Brain microvascular endothelial cell (primary cell): ENCODE measurements at regions not wholly inside any gene's neighbourhood (a gene's known extent, or its start where the extent isn't known, plus 50 kb on each side); places are given as distances from the start of the nearest gene placed in this dataset.

ENCODE experiments used
- DNase-seq: peaks from one replicate; pipeline ENCODE4 v3.0.0-alpha.2; 2020
- H3K27ac ChIP-seq: fragments of 250-450 bp; sonication (Bioruptor Pico); 2 replicates; pipeline ENCODE4 v1.5.1; 2020; ENCODE audit warnings: mild to moderate bottlenecking, moderate library complexity
- H3K27me3 ChIP-seq: fragments of 250-450 bp; sonication (Bioruptor Pico); replicated peaks from 2 replicates; pipeline ENCODE4 v1.5.1; 2020; ENCODE audit warnings: mild to moderate bottlenecking
- H3K36me3 ChIP-seq: fragments of 250-450 bp; sonication (Bioruptor Pico); replicated peaks from 2 replicates; pipeline ENCODE4 v1.5.1; 2020; ENCODE audit warnings: mild to moderate bottlenecking
- H3K4me3 ChIP-seq: 2 replicates; pipeline ENCODE4 v1.5.1; 2011; ENCODE audit warnings: low read depth, mild to moderate bottlenecking, control low read depth, low read length, moderate library complexity
- CTCF ChIP-seq: IDR thresholded peaks from 2 replicates; pipeline ENCODE4 v1.5.1; 2011; ENCODE audit warnings: low read depth, mild to moderate bottlenecking, moderate library complexity, low read length, control low read depth, inconsistent platforms; ENCODE audit errors: missing control alignments
- in situ Hi-C: cut with HindIII; loops from 2 replicates; pipeline ENCODE4 v1.10.0; 2017; ENCODE audit warnings: low sequenced_read_pairs, low pct_ligation_motif_present

GRCh38 chr2:60333264-60333663 lies 220.2 kb downstream of the BCL11A start:
- no peak overlapping the region for H3K4me3 ChIP-seq
- in situ Hi-C loops: no loop called here
- no peaks in the 10 kb centered on the region for H3K36me3 ChIP-seq
- no peak overlapping the region for H3K27ac ChIP-seq
- DNase-seq: no peak
- no peak for TF ChIP-seq CTCF
- no peaks in the 10 kb centered on the region for H3K27me3 ChIP-seq

GRCh38 chr2:60331115-60331809 lies 222.2 kb downstream of the BCL11A start:
- no peaks in the 10 kb centered on the region for H3K27me3 ChIP-seq
- H3K27ac ChIP-seq: no peak overlapping the region
- no peak overlapping the region for H3K4me3 ChIP-seq
- in situ Hi-C loops: no loop called here
- no peaks in the 10 kb centered on the region for H3K36me3 ChIP-seq
- DNase-seq: peak; percentile 11
- no peak for TF ChIP-seq CTCF

GRCh38 chr2:60329225-60329624 lies 224.2 kb downstream of the BCL11A start:
- H3K27ac ChIP-seq: no peak overlapping the region
- DNase-seq: no peak

GRCh38 chr2:60324536-60324935 lies 228.9 kb downstream of the BCL11A start:
- Histone ChIP-seq H3K36me3 (no peaks in the 10 kb centered on the region), H3K4me3 (no peak overlapping the region), H3K27ac (no peak overlapping the region), H3K27me3 (no peaks in the 10 kb centered on the region)
- no peak for TF ChIP-seq CTCF
- DNase-seq: no peak
- in situ Hi-C loops: no loop called here

More at GRCh38 chr2:60329225-60329624, 224.2 kb downstream of the BCL11A start:
- Histone ChIP-seq H3K4me3 (no peak overlapping the region), H3K27me3 (no peaks in the 10 kb centered on the region), H3K36me3 (no peaks in the 10 kb centered on the region)
- TF ChIP-seq CTCF: no peak
- in situ Hi-C loops: no loop called here

- no peak for TF ChIP-seq CTCF
- in situ Hi-C loops: no loop called here
- Histone ChIP-seq H3K36me3 (no peaks in the 10 kb centered on the region), H3K4me3 (no peak overlapping the region), H3K27me3 (no peaks in the 10 kb centered on the region), H3K27ac (no peak overlapping the region)
- DNase-seq: no peak
Measured at GRCh38 chr2:60321816-60322215, 231.6 kb downstream of the BCL11A start.

GRCh38 chr2:60320724-60321123 lies 232.7 kb downstream of the BCL11A start:
- no peak for TF ChIP-seq CTCF
- no peak for DNase-seq
- in situ Hi-C loops: no loop called here

More at GRCh38 chr2:60320724-60321123, 232.7 kb downstream of the BCL11A start:
- no peak overlapping the region for H3K4me3 ChIP-seq
- H3K36me3 ChIP-seq: no peaks in the 10 kb centered on the region
- no peak overlapping the region for H3K27ac ChIP-seq
- no peaks in the 10 kb centered on the region for H3K27me3 ChIP-seq
